Panc1 (cell line): ENCODE measurements at regions not wholly inside any gene's neighbourhood (a gene's known extent, or its start where the extent isn't known, plus 50 kb on each side); places are given as distances from the start of the nearest gene placed in this dataset.

ENCODE experiments used
- ATAC-seq: fragments of 200-7000 bp; cut with Tn5 transposase; 2 replicates; pipeline ENCODE4 v1.9.1; 2020; ENCODE audit warnings: mild to moderate bottlenecking, moderate library complexity
- BruUV-seq: library from RNA; stranded (reverse); fragments of 400-500 nt; replicated peaks from 2 replicates; lab custom pipeline; 2021; lab: Mats Ljungman, UMichigan
- CTCF ChIA-PET: fragments of 300-600 bp; sonication (Branson Sonifier 250); formaldehyde crosslinking; loops from one replicate; lab custom pipeline; 2022; ENCODE audit warnings: antibody characterized with exemption; lab: Charles Lee
- POLR2A ChIA-PET: fragments of 300-600 bp; sonication (Branson Sonifier 250); formaldehyde crosslinking; loops from one replicate; lab custom pipeline; 2022; ENCODE audit warnings: antibody characterized with exemption; lab: Charles Lee
- DNase-seq: peaks from one replicate; pipeline ENCODE4 v3.0.0-alpha.2; 2010; ENCODE audit warnings: low read depth, low spot score
- H3K27ac ChIP-seq: 2 replicates; pipeline ENCODE4 v1.5.1; 2011; ENCODE audit warnings: mild to moderate bottlenecking, low read length, inconsistent platforms
- H3K27me3 ChIP-seq: fragments of 200-500 bp; sonication (Bioruptor generic); 2 replicates; pipeline ENCODE4 v1.6.0; 2014; ENCODE audit warnings: low read length, inconsistent platforms; ENCODE audit not compliant: control insufficient read depth, insufficient read depth
- H3K36me3 ChIP-seq: fragments of 200-500 bp; sonication (Bioruptor generic); 2 replicates; pipeline ENCODE4 v1.5.1; 2014; ENCODE audit warnings: inconsistent platforms, mild to moderate bottlenecking, low read length, moderate library complexity; ENCODE audit not compliant: control insufficient read depth, insufficient read depth
- H3K4me1 ChIP-seq: 2 replicates; pipeline ENCODE4 v1.5.1; 2011; ENCODE audit warnings: inconsistent platforms, mild to moderate bottlenecking, low read length, moderate library complexity; ENCODE audit not compliant: control insufficient read depth, insufficient read depth
- H3K4me3 ChIP-seq, 2 experiments: 2 replicates each; pipeline ENCODE4 v1.5.1; 2011 to 2012; ENCODE audit warnings: low read depth in 2 of 2, low read length in 2 of 2, mild to moderate bottlenecking in 2 of 2, inconsistent platforms in 1 of 2, moderate library complexity in 1 of 2
- H3K9me3 ChIP-seq: fragments of 200-500 bp; sonication (Bioruptor generic); 2 replicates; pipeline ENCODE4 v1.5.1; 2014; ENCODE audit warnings: low read depth, mild to moderate bottlenecking, inconsistent platforms, low read length, moderate library complexity; ENCODE audit not compliant: control insufficient read depth, insufficient read depth
- CTCF ChIP-seq: fragments of 450-650 bp; IDR thresholded peaks from 2 replicates; pipeline ENCODE4 v1.5.1; 2017; ENCODE audit warnings: mild to moderate bottlenecking
- POLR2AphosphoS5 ChIP-seq: IDR thresholded peaks from 2 replicates; pipeline ENCODE4 v1.6.1; 2012; ENCODE audit warnings: mild to moderate bottlenecking, low read depth, low read length, moderate library complexity
- REST ChIP-seq, 2 experiments: IDR thresholded peaks; 2 replicates each; pipeline ENCODE4 v1.6.1; 2011 to 2012; ENCODE audit warnings: low read depth in 2 of 2, control low read depth in 1 of 2, low read length in 1 of 2, mild to moderate bottlenecking in 1 of 2, moderate library complexity in 1 of 2; ENCODE audit not compliant: insufficient read depth in 1 of 2
- SIN3A ChIP-seq: IDR thresholded peaks from 2 replicates; pipeline ENCODE4 v1.6.1; 2012; ENCODE audit warnings: low read depth, mild to moderate bottlenecking, low read length, moderate library complexity, borderline replicate concordance; ENCODE audit not compliant: insufficient read depth
- TCF7L2 ChIP-seq: IDR thresholded peaks from 2 replicates; pipeline ENCODE4 v1.6.1; 2011; ENCODE audit warnings: mild to moderate bottlenecking, low read depth, low read length, inconsistent platforms
- in situ Hi-C: cut with HindIII; loops from 2 replicates; pipeline ENCODE4 v1.10.0; 2016; ENCODE audit warnings: low sequenced_read_pairs, low pct_unique_long_range_greater_than_20kb
- intact Hi-C: fragments of 100-400 bp; cut with micrococcal nuclease; formaldehyde crosslinking; loops from one replicate; pipeline ENCODE4 v1.10.0; 2022; ENCODE audit not compliant: unreplicated experiment

GRCh38 chr4:126737899-126738526 is 894.7 kb upstream of the INTU start:
- intact Hi-C loops (no loop called here), in situ Hi-C loops (no loop called here)
- H3K27ac ChIP-seq: no peak overlapping the region
- H3K36me3 ChIP-seq: no peaks in the 10 kb centered on the region
- no peaks in the 10 kb centered on the region for H3K9me3 ChIP-seq
- no TSS peak for BruUV-seq
- no peaks in the 10 kb centered on the region for H3K27me3 ChIP-seq
- H3K4me3 ChIP-seq: no peak overlapping the region
- H3K4me1 ChIP-seq: no peaks in the 10 kb centered on the region
- ChIA-PET CTCF (no interaction called here), POLR2A (no interaction called here)
- ATAC-seq: no peak
- no peak for DNase-seq
- TF ChIP-seq SIN3A (no peak), POLR2AphosphoS5 (no peak)

GRCh38 chr4:126738527-126738923 is 894.2 kb upstream of the INTU start:
- CTCF ChIA-PET: no interaction called here

More at GRCh38 chr4:126738527-126738923, 894.2 kb upstream of the INTU start:
- DNase-seq (no peak), ATAC-seq (no peak)
- in situ Hi-C loops (no loop called here), intact Hi-C loops (no loop called here)
- no peaks in the 10 kb centered on the region for H3K36me3 ChIP-seq
- BruUV-seq: no TSS peak
- TF ChIP-seq POLR2AphosphoS5 (no peak), REST (IDR thresholded peaks at IDR 0.05; ENCODE audit: insufficient read depth in 1 of 2, low read depth in 2 of 2, low read length in 1 of 2) (no peak), CTCF (no peak), TCF7L2 (no peak), SIN3A (no peak)
- no peaks in the 10 kb centered on the region for H3K4me1 ChIP-seq
- H3K27me3 ChIP-seq: no peaks in the 10 kb centered on the region
- no peaks in the 10 kb centered on the region for H3K9me3 ChIP-seq
- POLR2A ChIA-PET: no interaction called here
- H3K4me3 ChIP-seq: no peak overlapping the region
- H3K27ac ChIP-seq: no peak overlapping the region
